GM21576 (cell line): ENCODE measurements at regions not wholly inside any gene's neighbourhood (a gene's known extent, or its start where the extent isn't known, plus 50 kb on each side); places are given as distances from the start of the nearest gene placed in this dataset.

Source experiments
- ATAC-seq: cut with Tn5 transposase; IDR thresholded peaks from one replicate; pipeline ENCODE4 v1.9.1; 2021; ENCODE audit warnings: mild to moderate bottlenecking, moderate library complexity; ENCODE audit not compliant: unreplicated experiment

DNA sequence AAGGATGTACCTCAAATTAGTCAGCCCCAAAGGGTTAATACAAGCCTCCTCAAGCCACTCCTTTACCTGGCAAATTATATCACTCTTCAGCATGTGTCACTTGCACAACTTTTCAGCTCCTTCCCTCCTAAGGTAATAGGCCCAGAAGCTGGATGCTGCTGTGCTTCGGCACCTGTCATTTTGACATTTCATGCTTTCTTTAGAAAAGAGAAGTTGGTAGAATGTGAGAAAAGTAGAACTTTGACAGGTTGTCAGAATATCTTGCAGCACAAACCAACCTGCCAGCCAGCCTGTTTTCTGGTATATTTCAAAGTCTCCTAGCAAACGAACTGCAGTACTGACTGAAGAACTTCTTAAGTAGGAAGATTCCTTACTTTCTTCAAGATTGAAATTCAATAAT, 2136.9 kb downstream of the MAT2B start:
- no peak for ATAC-seq

DNA sequence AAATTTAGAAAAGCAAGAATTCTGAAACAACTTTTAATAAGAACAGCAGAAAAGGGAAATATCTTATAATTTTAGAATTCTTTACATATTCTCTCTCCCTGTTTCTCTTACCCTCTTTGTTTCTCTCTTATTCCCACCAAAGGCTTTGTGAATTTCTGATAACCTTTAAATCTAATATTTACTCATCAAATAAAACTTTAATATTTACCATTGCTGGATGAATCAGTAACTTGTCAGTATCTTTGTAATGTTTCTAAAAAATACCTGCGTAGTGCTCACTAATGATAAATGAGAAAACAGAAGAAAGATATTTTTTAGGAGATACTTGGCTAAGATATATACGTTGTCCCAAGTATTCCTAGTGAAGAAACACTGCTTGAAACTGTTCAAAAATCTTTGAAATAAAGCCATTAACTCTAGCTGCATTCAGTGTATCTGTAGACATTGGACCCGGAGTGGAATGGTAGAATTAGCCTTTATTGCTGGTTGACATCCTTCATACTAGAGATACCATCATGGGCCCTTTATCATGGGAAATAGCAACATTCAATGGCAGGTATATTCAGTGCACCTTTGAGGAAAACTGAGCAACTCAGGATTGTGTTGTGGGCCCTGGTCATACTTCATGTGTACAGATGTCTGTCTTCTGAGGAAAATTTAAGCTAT, 2160.4 kb downstream of the MAT2B start:
- ATAC-seq: no peak

DNA sequence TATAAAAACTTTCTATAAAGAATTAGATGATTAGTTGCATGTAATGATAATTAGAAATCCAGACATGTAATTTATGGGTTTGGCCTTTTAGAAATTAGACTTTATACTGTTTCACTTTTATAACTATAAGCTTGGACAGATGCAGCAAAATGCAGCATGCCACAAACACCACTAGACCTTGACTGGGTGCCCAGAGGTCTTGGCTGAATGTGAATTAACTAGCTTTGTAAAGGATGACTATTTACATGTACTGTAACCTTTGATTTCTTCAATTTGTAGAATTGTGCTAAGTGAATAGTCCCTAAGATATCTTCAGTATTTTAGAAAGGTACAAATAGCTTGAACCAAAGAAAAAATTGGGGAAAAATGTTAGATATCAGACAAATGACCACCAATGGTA, 2168.1 kb downstream of the MAT2B start:
- no peak for ATAC-seq

DNA sequence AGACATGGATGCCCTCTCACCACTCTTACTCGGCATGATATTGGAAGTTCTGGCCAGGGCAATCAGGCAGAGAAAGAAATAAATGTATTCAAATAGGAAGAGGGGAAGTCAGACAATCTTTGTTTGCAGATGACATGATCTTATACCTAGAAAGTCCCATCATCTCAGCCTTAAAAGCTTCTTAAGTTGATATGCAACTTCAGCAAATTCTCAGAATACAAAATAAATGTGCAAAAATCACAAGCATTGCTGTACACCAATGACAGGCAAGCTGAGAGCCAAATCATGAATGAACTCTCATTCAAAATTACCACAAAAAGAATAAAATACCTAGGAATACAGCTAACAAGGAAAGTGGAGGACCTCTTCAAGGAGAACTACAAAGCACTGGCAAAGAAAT, 2190.4 kb downstream of the MAT2B start:
- ATAC-seq: no peak

DNA sequence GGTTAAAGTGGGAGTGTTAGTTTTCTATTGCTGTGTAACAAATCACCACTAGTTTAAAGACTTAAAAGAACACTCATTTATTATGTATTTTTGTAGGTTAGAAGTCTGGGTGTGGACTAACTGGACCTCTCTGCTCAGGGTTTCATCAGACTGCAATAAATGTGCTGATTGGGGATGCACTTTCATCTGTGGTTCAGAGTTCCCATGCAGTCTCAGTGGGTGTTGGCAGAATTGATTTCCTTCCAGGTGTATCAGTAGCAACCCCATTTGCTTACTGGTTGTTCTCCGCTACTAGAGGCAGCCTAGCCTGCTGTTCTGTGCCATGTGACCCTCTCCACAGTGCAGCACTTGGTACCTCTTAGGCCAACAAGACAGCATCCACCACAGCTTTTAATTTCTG, 2200.5 kb downstream of the MAT2B start:
- ATAC-seq: no peak

DNA sequence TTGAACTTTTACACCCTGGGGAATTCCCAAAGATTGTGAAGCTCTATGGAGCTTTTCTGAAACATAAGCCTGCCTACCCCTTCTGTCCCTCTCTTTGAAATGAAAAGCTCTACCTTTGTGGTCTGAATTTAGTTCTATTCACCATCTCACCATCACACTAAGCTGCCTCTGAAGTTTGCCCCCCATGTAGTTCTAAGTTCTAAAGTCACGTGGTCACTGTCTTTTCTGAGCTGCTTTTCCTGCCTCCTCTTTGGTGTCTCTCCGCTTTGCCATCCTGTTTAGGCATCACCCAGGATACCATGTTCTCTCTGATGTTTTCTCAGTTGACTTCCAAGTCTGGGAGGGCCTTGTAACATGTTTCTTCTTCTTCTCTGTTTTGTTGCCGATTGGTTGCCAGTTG, 2206.6 kb downstream of the MAT2B start:
- ATAC-seq: no peak

DNA sequence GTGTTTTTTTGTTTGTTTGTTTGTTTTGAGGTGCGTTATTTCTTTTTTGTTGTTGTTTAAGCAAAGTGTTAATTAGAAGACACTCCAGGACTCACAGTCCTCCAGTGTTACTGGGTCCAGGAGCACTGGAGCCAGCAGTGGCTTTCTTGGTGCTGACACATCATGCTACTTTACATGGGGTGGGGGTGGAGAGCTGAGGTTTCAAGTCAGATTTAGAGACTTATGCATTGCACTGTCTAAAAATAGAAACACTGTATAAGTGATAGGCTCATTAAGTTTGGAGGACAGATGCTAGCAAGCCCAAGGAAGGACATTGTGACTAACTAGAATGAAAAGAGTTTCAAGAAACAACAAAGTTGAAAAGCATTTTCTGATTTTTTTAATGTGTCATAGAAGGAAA, 2209.2 kb downstream of the MAT2B start:
- no peak for ATAC-seq

DNA sequence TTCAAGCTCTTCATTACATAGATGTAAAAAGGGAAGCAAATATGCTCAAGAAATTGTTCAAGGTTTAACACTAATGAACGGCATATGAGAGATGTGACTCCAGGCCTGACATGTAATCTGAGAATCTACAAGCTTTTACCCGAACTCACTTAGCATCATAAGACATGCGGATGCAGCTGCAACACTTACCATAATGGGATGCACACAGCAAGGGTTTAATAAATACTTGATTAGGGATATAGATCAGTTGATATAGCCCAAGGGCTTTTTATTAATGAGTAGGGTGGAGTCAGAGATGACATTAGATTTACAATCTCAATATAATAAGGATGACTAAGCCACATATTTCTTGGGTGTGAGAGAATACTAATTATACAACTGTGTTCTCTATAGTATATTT, 2215.5 kb downstream of the MAT2B start:
- ATAC-seq: no peak

DNA sequence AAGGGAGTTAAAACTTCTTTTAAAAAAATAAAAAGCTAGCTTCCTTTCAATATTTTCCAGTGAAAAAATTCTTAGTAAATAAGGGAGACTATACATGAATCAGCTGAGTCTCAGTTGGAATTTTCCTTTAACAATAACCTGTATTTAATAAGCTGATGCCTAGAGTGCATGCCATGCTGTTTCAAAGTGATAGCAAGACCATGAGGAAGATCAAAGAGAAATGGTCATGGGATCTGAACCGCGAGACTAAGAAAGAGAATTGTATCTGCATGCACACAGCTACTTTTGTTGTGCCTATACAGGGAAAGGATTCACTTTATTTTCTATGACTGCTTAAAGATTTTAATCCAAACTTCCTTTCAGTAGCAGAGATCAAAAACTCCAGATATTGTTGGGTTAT, 2217.0 kb downstream of the MAT2B start:
- no peak for ATAC-seq

DNA sequence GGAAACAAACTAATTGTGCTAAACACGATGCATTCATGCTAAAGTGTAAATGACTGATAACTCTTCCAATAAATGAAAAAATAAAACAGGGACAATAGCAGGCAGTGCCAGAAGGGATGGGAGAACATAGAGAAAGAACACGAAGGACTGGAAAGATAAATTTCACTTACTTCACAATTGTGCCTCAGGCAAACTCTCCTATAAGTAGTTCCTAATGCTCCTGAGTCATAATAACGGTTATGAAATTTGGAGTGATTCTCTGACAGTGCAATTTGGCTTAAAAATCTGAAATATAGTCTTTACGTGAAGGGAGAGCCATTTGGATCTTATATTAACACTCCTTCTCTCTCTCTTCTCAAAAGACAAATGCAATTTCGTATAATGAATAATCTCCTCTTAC, 2218.5 kb downstream of the MAT2B start:
- ATAC-seq: no peak

DNA sequence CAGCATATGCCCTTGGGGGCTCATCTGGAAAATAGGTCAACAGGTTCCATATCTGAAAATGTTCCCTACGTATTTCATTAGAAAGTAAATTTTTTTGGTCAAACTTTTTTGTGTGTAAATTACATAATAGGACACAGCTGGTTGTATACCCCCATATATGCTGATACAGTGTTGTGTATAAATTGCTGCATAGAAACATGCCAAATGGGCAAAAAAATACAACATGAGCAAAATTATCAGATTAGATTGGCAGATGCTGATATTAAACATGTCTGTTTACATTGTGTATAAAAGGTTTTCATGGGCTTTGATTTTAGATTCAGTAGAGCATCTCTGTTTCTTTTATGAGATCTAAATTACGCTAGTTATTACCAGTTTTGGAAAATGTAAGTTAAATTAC, 2223.0 kb downstream of the MAT2B start:
- no peak for ATAC-seq

DNA sequence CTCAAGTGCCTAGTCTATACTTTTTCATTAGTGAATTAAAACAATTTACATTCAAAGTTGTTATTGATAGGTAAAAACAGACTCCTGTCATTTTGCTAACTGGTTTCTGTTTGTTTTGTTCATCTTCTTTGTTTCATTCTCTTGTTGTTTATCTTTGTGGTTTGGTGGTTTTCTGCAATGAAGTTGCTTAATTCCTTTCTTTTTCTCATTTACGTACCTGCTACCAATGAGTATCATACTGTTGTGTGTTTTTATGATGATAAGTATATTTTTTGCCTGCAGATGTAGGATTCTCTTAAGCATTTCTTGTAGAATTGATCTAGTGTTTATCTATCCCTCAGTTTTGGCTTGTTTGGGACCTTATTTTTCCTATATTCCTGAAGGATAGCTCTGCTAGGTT, 2230.0 kb downstream of the MAT2B start:
- ATAC-seq: no peak

DNA sequence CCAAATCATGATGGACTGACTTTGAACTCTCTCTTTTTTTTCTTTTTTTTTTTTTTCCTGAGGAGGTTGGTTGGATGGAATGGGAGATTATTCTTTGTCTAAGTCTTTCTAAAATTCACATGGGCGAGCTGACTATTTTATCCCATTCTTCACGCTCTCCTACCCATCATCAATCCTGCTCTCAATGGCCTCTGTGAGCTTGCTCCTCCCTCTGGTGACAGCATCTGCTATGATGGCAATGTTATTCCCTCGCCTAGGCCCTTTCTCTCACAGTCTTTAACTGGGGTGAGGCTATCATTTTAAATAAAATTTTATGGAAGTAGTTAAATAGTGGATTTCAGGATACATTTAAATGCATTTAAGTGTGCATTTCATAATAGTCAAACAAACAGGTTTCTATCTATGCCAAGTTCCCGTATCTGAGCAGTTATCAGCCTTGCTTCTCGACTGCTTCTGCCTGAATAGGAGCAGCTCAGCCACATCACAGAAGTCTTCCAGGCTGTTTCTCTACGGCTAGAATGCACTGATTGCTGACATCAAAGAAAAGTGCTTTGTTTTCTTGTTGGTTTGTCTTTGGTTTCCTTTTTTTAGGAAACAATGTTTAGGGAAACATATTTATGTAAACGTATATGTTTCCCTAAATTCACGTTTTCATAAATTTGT, 2233.8 kb downstream of the MAT2B start:
- no peak for ATAC-seq

DNA sequence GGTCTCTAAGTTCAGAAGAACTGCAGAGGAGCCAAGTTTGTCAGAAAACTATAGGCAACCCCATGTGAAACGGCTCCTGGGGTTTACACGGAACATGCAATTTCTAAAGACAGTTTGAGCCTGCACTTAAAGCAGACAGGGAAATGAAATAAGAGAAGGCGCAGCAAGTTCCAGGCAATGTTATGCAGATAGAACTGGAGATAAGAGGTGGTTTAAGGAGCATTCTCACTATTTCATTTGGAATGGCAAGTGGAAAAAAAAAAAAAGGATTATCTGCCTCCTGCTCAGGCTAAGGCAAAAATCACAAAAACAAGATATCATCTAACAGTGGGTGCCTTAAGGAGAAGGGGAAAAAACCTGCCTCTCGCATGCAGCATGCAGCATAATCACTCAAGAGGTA, 2252.4 kb downstream of the MAT2B start:
- ATAC-seq: no peak

DNA sequence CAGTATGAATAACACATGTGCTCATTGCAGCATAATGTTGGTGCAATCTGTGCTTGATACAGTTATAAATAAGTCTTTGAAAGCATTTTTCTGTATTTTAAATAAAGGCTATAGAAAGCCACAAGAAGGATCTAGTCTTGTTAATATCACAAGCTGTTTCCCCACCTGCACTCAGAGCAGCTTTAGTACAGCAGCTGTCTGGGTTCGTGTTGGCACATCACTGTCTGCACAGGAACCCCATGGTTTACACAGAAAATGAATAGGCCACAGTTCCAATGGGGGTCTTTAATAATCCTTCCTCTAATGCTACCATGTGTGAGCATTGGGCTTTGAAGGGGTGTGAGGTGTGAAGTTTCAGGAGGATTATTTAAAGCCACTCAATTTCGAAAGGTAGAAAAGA, 2269.7 kb downstream of the MAT2B start:
- no peak for ATAC-seq

DNA sequence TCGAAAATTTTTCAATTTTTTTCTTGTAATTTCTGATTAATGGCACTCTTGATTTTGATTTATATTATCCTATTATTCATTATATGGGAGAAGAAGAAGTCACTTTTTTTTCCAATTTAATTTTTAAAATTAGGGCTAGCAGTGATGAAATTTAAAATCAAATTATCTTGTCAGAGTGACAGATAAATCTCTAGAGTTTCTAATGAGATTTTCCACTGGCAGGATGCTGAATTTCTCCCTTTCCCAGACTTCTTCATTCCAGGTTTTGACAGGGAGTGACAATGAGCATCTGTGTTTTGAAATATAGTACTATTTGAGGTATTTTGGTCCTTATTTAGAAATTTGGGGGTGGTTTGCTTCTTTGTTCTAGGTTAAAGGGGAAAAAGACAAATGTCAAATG, 2274.1 kb downstream of the MAT2B start:
- ATAC-seq: no peak

DNA sequence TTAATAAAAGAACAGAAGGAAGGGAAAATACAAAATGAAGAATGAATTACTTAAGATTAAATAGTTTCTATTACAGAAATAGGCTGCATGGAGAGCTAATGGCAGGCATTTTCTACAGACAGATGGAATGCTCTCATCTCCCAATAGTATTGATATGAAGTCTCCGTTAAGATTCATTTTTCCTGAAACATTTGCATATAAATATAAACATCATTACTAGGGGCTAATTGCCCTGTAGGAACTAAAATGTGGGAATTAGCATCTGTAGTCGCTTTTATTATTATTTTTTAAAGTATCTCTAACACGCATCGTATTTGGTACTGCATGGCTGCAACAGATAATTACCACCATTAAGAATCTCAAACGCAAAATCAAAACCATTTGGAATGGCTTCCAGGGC, 2275.5 kb downstream of the MAT2B start:
- ATAC-seq: no peak

DNA sequence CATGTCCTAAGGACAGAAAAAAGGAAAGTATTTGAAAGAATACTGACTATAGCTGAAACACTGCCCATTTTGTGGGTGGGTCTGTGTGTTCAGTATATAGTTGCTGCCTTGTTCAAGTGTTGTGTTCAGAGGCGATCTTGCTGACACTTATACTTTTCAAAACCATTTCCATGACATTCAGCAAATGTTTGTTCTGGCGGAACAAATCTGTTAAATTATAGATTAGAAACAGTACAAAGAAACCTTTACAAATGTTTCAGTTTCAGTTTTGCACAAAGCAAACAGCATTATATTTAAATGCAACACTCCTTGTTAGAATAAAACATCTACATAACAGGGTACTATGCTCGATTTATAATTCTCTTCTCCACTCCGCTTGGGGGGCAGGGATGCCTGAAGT, 2276.3 kb downstream of the MAT2B start:
- no peak for ATAC-seq

DNA sequence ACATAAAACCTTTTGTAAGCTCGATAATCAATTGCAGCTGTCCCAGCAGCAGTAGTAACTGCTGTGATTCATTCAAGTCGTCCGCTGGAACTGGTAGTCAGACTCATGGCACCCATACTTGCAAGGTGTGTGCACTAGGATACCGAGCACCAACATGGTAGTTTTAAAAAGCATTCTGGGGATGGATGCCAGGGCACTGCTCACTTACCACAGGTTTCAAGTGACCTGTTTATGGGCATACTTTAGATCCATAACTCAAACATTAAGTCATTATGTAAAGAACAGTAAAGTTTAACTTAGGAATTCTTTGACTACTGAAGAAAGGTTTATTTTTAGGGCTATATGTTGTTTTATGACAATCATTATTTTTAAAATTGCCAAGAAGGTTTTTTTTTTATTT, 2277.6 kb downstream of the MAT2B start:
- no peak for ATAC-seq

DNA sequence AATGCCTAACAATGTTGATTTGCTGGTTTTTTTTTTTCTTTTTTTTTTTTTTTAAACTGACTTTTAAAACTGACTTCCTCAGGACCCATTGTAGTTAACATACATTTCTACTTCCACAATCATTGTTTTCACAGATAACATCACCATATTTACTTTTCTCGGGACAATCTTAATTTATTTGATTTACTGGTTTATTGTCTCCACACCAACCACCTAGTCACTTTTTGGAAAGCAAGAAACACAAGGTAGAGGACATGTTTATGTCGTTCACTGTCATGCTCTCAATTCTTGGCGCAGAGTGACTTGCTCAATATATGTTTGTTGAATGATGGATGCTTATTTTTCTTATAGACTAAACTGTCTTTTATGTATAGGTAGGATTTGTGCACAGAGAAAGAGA, 2280.7 kb downstream of the MAT2B start:
- no peak for ATAC-seq

DNA sequence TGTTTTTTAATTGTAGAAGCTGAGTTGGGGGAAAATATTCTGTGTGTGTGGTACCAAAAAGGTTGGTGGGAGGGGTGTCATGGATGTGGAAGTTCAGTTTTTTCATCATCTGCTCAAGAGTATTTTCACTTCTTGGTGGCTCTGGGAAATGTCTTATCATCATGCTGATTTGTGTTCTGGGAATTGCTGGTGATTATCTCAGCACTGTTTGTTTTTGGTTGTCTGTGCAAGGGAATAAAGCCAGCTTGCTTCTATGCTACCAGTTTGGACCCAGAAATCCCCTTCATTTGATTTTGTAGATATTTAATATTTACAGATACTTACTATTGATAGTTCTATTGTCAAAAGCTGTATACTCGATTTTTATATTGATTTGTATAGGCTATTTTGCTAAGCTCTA, 2289.7 kb downstream of the MAT2B start:
- no peak for ATAC-seq

DNA sequence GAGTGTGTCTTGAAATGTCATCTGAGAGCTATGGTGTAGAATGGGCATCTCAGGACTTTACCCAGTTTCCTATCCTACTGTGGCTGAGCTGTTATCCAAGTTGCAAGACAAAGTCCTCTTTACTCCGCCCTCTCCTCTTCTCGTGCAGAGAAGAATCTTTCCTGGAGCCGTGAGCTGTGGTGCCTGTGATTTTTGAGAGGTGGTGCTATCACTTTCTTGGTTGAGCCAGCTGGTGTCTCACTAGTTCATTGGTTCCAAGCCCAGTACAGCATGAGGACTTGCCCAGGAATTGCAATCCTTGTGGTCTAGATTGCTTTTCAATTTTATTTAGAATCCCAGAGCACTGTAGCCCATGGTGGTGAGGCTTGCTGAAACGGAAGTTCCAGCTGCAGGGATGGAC, 2300.3 kb downstream of the MAT2B start:
- no peak for ATAC-seq

DNA sequence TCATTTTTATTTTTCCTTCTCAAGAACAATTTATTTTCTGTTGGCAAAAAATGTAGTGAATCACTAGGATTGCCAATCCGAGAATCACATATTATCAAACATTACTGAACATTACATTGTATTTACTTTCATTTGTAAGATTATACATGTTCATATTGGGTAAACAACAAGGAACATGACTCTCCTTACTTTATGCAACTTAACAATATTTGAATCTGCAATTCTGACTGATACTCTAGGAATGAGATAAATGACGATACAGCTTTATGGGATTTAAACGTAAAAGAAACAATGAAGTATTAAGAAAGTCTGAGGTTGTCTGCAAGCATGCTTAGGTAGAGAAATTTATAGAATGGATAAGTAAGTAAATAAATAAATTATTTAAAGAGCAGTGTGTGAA, 2302.9 kb downstream of the MAT2B start:
- no peak for ATAC-seq
